B cell (primary cell): ENCODE measurements at regions not wholly inside any gene's neighbourhood (a gene's known extent, or its start where the extent isn't known, plus 50 kb on each side); places are given as distances from the start of the nearest gene placed in this dataset.

Experiments
- ATAC-seq: fragments of 200-7000 bp; cut with Tn5 transposase; one replicate; pipeline ENCODE4 v1.10.0; 2021; ENCODE audit warnings: low read depth, mild to moderate bottlenecking, moderate number of reproducible peaks, moderate library complexity
- CTCF ChIA-PET: fragments of 350-600 bp; sonication (Branson Sonifier 250); formaldehyde crosslinking; loops from one replicate; lab custom pipeline; 2021; ENCODE audit warnings: antibody characterized with exemption, inconsistent platforms; lab: Charles Lee
- POLR2A ChIA-PET: fragments of 350-600 bp; sonication (Branson Sonifier 250); formaldehyde crosslinking; loops from one replicate; lab custom pipeline; 2021; ENCODE audit warnings: antibody characterized with exemption; lab: Charles Lee
- DNase-seq: peaks from one replicate; pipeline ENCODE4 v3.0.0; 2013
- H2AFZ ChIP-seq: 2 replicates; pipeline ENCODE4 v1.6.1; 2012; ENCODE audit warnings: mild to moderate bottlenecking, low read depth, low read length; ENCODE audit not compliant: insufficient read depth, poor library complexity, severe bottlenecking
- H3K27ac ChIP-seq, 2 donors: 1 replicate in 1 of 2; 2 replicates in 1 of 2; pipeline ENCODE4 v1.5.1; 2012 to 2013; ENCODE audit warnings: low read length in 2 of 2, mild to moderate bottlenecking in 2 of 2, moderate library complexity in 1 of 2
- H3K27me3 ChIP-seq, 4 experiments: fragments of 200-600 bp in 1 of 4; sonication (generic) in 1 of 4; replicated peaks in 1 of 4; 1 replicate in 2 of 4; 2 replicates in 2 of 4; pipeline versions ENCODE4 v1.6.1 to v1.7.0; 2013 to 2016; ENCODE audit warnings: low read length in 3 of 4, mild to moderate bottlenecking in 2 of 4, mixed read lengths in 1 of 4, moderate library complexity in 1 of 4; ENCODE audit not compliant: insufficient read depth in 4 of 4, control insufficient read depth in 3 of 4; ENCODE audit errors: control extremely low read depth in 1 of 4
- H3K36me3 ChIP-seq, 2 experiments: replicated peaks in 1 of 2; 1 replicate in 1 of 2; 2 replicates in 1 of 2; pipeline versions ENCODE4 v1.6.1 to v1.7.1; 2013; ENCODE audit warnings: low read length in 1 of 2; ENCODE audit not compliant: insufficient read depth in 2 of 2, control insufficient read depth in 1 of 2; ENCODE audit errors: control extremely low read depth in 1 of 2, extremely low read depth in 1 of 2
- H3K4me1 ChIP-seq, 2 donors: fragments of 200-600 bp in 1 of 2; sonication (generic) in 1 of 2; 1 replicate in 1 of 2; 2 replicates in 1 of 2; pipeline versions ENCODE4 v1.5.1 to v1.6.1; 2013 to 2017; ENCODE audit warnings: low read length in 2 of 2; ENCODE audit not compliant: control insufficient read depth in 2 of 2, insufficient read depth in 2 of 2
- H3K4me2 ChIP-seq: replicated peaks from 2 replicates; pipeline ENCODE3; 2012; ENCODE audit warnings: mild to moderate bottlenecking, low read depth, low read length; ENCODE audit not compliant: poor library complexity, severe bottlenecking
- H3K4me3 ChIP-seq, 5 experiments: fragments of 200-600 bp in 1 of 5; sonication (generic) in 1 of 5; 1 replicate in 3 of 5; 2 replicates in 2 of 5; pipeline versions ENCODE4 v1.5.1 to v1.7.0; 2011 to 2016; ENCODE audit warnings: low read length in 4 of 5, mild to moderate bottlenecking in 4 of 5, low read depth in 2 of 5, control low read depth in 1 of 5, moderate library complexity in 1 of 5; ENCODE audit not compliant: insufficient read depth in 1 of 5; ENCODE audit errors: control extremely low read depth in 1 of 5, extremely low read depth in 1 of 5
- H3K79me2 ChIP-seq: fragments of 200-600 bp; sonication (generic); one replicate; pipeline ENCODE4 v1.6.0; 2016; ENCODE audit warnings: low read length; ENCODE audit not compliant: control insufficient read depth, insufficient read depth
- H3K9ac ChIP-seq: fragments of 200-600 bp; sonication (generic); 2 replicates; pipeline ENCODE4 v1.6.1; 2017; ENCODE audit warnings: mild to moderate bottlenecking, low read length, moderate library complexity
- H3K9me3 ChIP-seq, 3 donors: one replicate each; pipeline versions ENCODE4 v1.6.1 to v1.7.1; 2013; ENCODE audit warnings: low read length in 2 of 3; ENCODE audit not compliant: control insufficient read depth in 2 of 3, insufficient read depth in 1 of 3; ENCODE audit errors: control extremely low read depth in 1 of 3
- H4K20me1 ChIP-seq: 2 replicates; pipeline ENCODE4 v1.6.0; 2012; ENCODE audit warnings: mild to moderate bottlenecking, low read length; ENCODE audit not compliant: insufficient read depth, control insufficient read depth, poor library complexity, severe bottlenecking
- H3K27ac Mint-ChIP-seq: one replicate; pipeline ENCODE4 v1.8.0; 2021; ENCODE audit warnings: mixed read lengths
- H3K27me3 Mint-ChIP-seq: one replicate; pipeline ENCODE4 v1.8.0; 2021; ENCODE audit warnings: mixed read lengths
- H3K4me1 Mint-ChIP-seq: one replicate; pipeline ENCODE4 v1.8.0; 2021; ENCODE audit warnings: mixed read lengths
- H3K4me3 Mint-ChIP-seq: one replicate; pipeline ENCODE4 v1.8.0; 2021; ENCODE audit warnings: mixed read lengths
- H3K9me3 Mint-ChIP-seq: one replicate; pipeline ENCODE4 v1.8.0; 2022; ENCODE audit warnings: mixed read lengths; ENCODE audit not compliant: insufficient read depth
- EZH2 ChIP-seq: IDR thresholded peaks from 2 replicates; pipeline ENCODE4 v1.6.1; 2012; ENCODE audit warnings: borderline replicate concordance, low read depth, mild to moderate bottlenecking, moderate library complexity, low read length; ENCODE audit not compliant: insufficient read depth, poor library complexity, severe bottlenecking
- WGBS: methylation state at CpG from one replicate; pipeline ENCODE4 v1.1.5; 2013; ENCODE audit warnings: missing lambda C conversion rate; ENCODE audit not compliant: insufficient coverage; 5-methylcytosine and 5-hydroxymethylcytosine counted together
- intact Hi-C: fragments of 100-400 bp; cut with micrococcal nuclease; formaldehyde crosslinking; loops from one replicate; pipeline ENCODE4 v1.10.0; 2022
- TF ChIP-seq, protein P1 (sequence below): fragments of 200-600 bp; IDR thresholded peaks from one replicate; pipeline ENCODE4 v1.8.0; 2022; ENCODE audit warnings: antibody characterized with exemption, mild to moderate bottlenecking

DNA sequence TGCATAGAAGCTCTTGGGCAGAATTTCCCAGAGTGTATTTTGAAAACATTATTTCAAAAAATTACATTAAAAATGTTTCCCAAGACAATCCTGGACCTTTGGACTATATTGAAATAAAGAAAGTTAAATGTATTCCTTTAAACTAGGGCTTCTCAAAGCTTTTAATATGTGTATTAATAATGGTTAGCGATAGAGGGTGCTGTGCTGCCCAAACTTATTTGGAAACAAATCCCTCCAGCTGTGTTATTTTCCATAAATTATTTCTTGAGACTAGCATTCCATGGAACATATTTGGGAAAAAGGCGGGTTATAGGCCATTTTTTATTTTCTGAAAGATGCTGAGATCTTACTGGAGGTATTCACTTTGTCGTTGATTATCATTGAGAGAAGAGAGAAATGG lies 397.8 kb upstream of the MIS18BP1 start:
- H3K27ac ChIP-seq = no peak overlapping the region
- H3K4me2 ChIP-seq = no peak overlapping the region
- no peaks in the 10 kb centered on the region for H3K36me3 ChIP-seq
- no peaks in the 10 kb centered on the region for H4K20me1 ChIP-seq
- no peak for DNase-seq
- no peak overlapping the region for H3K9ac ChIP-seq
- ATAC-seq = no peak
- ChIA-PET POLR2A (no interaction called here), CTCF (no interaction called here)
- no peak overlapping the region for H3K4me3 ChIP-seq
- no peaks in the 10 kb centered on the region for H3K79me2 ChIP-seq
- intact Hi-C loops = no loop called here
- WGBS = no CpG with 5 or more reads among the region's 3 CpGs
- Mint-ChIP-seq H3K27me3 (no peaks in the 10 kb centered on the region), H3K27ac (no peak overlapping the region), H3K4me3 (no peak overlapping the region), H3K4me1 (no peaks in the 10 kb centered on the region), H3K9me3 (peaks cover 6% of the 10 kb centered on the region)
- no peaks in the 10 kb centered on the region for H3K9me3 ChIP-seq
- no peaks in the 10 kb centered on the region for H3K4me1 ChIP-seq
- H2AFZ ChIP-seq = no peak overlapping the region
- no peaks in the 10 kb centered on the region for H3K27me3 ChIP-seq
- no peak for TF ChIP-seq EZH2
- TF ChIP-seq, protein P1, sequence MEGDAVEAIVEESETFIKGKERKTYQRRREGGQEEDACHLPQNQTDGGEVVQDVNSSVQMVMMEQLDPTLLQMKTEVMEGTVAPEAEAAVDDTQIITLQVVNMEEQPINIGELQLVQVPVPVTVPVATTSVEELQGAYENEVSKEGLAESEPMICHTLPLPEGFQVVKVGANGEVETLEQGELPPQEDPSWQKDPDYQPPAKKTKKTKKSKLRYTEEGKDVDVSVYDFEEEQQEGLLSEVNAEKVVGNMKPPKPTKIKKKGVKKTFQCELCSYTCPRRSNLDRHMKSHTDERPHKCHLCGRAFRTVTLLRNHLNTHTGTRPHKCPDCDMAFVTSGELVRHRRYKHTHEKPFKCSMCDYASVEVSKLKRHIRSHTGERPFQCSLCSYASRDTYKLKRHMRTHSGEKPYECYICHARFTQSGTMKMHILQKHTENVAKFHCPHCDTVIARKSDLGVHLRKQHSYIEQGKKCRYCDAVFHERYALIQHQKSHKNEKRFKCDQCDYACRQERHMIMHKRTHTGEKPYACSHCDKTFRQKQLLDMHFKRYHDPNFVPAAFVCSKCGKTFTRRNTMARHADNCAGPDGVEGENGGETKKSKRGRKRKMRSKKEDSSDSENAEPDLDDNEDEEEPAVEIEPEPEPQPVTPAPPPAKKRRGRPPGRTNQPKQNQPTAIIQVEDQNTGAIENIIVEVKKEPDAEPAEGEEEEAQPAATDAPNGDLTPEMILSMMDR = no peak

- Histone ChIP-seq H3K9ac (no peak overlapping the region), H3K4me1 (no peaks in the 10 kb centered on the region), H3K36me3 (no peaks in the 10 kb centered on the region), H3K4me2 (no peak overlapping the region), H3K79me2 (no peaks in the 10 kb centered on the region), H2AFZ (no peak overlapping the region), H3K9me3 (no peaks in the 10 kb centered on the region), H4K20me1 (no peaks in the 10 kb centered on the region), H3K27me3 (no peaks in the 10 kb centered on the region), H3K4me3 (no peak overlapping the region), H3K27ac (no peak overlapping the region)
- no peak overlapping the region for H3K27ac Mint-ChIP-seq
- ATAC-seq (no peak), DNase-seq (no peak)
- H3K4me1 Mint-ChIP-seq = no peaks in the 10 kb centered on the region
- peaks cover 6% of the 10 kb centered on the region for H3K9me3 Mint-ChIP-seq
- ChIA-PET CTCF (interaction anchor here (0.6 kb wide), 1 partner anchor 10 kb away, joined by 3 read pairs; no protein-coding TSS in a partner anchor), POLR2A (no interaction called here)
- TF ChIP-seq, protein P1 = no peak
- no peak for TF ChIP-seq EZH2
- no peak overlapping the region for H3K4me3 Mint-ChIP-seq
- WGBS = no CpG with 5 or more reads among the region's 4 CpGs
- intact Hi-C loops = no loop called here
- H3K27me3 Mint-ChIP-seq = no peaks in the 10 kb centered on the region
Measured at GRCh38 chr14:45649051-45649450, 396.0 kb upstream of the MIS18BP1 start.
